Spleen (tissue), 7 donors: ENCODE measurements at regions not wholly inside any gene's neighbourhood (a gene's known extent, or its start where the extent isn't known, plus 50 kb on each side); places are given as distances from the start of the nearest gene placed in this dataset.

Experiments used
- POLR2A ChIP-seq, 3 donors: fragments of 450-650 bp; IDR thresholded peaks; one replicate each; pipeline ENCODE4 v1.5.1; 2017; ENCODE audit warnings: antibody characterized with exemption in 3 of 3, mild to moderate bottlenecking in 1 of 3
- POLR2AphosphoS5 ChIP-seq, 3 donors: sonication (generic); formaldehyde crosslinking; IDR thresholded peaks; one replicate each; pipeline ENCODE4 v1.5.1; 2017; ENCODE audit warnings: antibody characterized with exemption in 3 of 3
- TF ChIP-seq, protein P1 (sequence below), 11 experiments: fragments of 200-600 bp in 7 of 11; fragments of 450-650 bp in 4 of 11; sonication (generic) in 4 of 11; IDR thresholded peaks in 8 of 11; conservative IDR thresholded peaks in 3 of 11; 1 replicate in 7 of 11; 2 replicates in 4 of 11; pipeline versions ENCODE4 v1.4.0 to v1.8.0; 2016 to 2021; ENCODE audit warnings: antibody characterized with exemption in 11 of 11, inconsistent platforms in 4 of 11, mild to moderate bottlenecking in 1 of 11
- donor health status: DM: no; HTN: no; CAD: no; lungs with moderate emphysema.
- donor health status: DM: no; HTN: no; CAD: no.
- donor health status: DM: no; HTN: no; CAD: no.

DNA sequence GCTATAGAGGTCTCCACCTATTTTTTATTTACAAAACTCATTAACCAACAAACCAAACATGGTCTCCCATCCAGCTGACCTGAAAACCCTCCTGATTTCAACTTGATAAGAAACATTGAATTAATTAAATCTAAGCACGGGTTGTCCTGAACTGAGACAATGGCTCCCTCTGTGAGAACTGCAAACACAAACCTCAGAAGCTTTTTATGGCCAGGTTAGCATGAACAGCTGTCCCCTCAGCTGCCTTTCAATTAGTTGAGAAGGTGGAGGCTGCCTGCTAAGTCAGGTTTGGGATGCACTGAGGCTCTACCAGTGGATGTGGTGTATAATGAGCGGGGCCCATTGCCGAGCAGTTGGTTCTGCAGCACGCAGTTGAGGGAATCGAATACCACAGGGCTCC is 258.5 kb upstream of the DDX18 start:
- TF ChIP-seq, protein P1, sequence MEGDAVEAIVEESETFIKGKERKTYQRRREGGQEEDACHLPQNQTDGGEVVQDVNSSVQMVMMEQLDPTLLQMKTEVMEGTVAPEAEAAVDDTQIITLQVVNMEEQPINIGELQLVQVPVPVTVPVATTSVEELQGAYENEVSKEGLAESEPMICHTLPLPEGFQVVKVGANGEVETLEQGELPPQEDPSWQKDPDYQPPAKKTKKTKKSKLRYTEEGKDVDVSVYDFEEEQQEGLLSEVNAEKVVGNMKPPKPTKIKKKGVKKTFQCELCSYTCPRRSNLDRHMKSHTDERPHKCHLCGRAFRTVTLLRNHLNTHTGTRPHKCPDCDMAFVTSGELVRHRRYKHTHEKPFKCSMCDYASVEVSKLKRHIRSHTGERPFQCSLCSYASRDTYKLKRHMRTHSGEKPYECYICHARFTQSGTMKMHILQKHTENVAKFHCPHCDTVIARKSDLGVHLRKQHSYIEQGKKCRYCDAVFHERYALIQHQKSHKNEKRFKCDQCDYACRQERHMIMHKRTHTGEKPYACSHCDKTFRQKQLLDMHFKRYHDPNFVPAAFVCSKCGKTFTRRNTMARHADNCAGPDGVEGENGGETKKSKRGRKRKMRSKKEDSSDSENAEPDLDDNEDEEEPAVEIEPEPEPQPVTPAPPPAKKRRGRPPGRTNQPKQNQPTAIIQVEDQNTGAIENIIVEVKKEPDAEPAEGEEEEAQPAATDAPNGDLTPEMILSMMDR (IDR thresholded peaks at IDR 0.05 in 8 of 11, conservative IDR thresholded peaks at IDR 0.05 in 3 of 11), result no peak
- TF ChIP-seq POLR2AphosphoS5 (IDR thresholded peaks at IDR 0.05) (no peak), POLR2A (IDR thresholded peaks at IDR 0.05) (no peak)
